ENCODE measurements at regions not wholly inside any gene's neighbourhood (a gene's known extent, or its start where the extent isn't known, plus 50 kb on each side); places are given as distances from the start of the nearest gene placed in this dataset.
"Not testable (repeated sequence)": the region's sequence is repeated elsewhere in the genome, so short reads cannot be mapped to it uniquely, and the experiment has no call there.

DNA sequence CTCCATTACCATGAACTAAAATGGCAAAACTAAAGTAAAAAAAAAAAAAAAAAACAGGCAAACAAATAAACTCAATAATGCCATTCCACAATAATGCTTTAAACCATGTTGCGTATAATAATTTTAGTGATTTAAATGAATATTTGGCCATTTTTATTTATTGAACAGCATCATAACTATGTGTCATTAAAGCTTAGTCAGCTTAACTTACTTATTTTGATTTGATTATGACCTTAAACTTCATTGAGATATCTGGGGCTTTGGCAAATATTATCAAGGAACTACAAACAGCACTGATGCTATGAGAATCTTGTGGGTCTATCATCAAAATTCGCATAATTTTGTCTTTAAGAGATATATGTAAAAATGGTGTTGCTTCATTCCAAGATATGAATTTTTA, 1610.3 kb upstream of the NUDT12 start:
- no peak for DNase-seq (ENCODE audit: low read depth)

DNA sequence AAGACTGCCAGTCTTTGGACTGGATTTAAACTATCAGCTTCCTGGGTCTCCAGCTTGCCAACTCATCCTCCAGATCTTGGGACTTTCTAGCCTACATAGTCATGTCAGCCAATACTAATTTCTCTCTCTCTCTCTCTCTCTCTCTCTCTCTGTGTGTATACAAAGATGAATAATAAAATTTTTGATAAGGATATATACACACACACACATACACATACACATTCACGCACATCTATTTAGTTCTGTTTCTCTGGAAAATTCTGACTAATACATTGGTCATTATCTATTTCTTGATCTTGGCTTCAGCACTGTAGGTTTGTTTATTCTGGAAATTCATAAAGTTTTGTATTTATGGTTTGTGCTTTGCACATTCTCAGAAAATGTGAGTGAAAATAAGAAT, 1606.2 kb upstream of the NUDT12 start:
- DNase-seq (ENCODE audit: low read depth), result peak; percentile 1

DNA sequence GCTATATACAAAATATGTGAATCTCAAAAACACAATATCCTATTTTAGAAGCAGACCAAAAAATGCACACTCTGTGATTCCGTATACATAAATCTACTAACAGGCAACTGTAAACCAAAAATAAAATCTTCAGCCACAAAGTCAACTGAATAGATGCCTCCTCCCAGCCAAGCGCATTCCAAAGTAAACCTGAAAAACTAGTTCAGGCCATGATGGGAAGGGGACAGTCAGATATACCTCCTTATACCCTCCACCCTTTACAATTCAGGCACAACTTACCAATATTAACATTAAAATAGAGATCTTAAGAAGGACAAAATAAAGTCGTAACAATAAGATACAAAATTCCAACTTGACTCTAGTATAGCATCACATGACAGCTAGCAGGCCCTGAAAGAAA, 1604.5 kb upstream of the NUDT12 start:
- no peak for DNase-seq (ENCODE audit: low read depth)

DNA sequence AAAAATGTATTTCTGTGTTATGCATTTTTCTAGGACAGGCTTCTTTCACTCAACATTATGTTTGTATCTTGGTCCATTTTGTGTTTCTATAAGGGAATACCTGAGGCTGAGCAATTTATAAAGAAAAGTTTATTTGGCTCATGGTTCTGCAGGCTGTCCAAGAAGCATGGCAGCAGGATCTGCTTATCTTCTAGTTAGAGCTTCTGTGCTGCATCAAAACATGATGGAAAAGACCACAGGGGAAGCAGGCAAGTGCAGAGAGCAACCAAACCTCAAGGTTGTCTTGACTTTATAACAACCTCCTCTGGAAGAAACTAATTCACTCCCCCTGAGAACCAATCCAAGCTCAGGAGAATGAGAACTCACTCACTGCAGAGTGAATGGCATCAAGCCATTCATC, 1601.0 kb upstream of the NUDT12 start:
- no peak for DNase-seq (ENCODE audit: low read depth)

DNA sequence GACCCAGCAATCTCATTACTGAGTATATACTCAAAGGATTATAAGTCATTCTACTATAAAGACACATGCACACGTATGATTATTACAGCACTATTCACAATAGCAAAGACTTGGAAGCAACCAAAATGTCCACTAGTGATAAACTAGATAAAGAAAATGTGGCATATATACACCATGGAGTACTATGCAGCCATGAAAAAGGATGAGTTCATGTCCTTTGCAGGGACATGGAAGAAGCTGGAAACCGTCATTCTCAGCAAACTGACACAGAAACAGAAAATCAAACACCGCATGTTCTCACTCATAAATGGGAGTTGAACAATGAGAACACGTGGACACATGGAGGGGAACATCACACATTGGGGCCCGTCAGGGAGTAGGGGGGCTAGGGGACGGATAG, 1600.0 kb upstream of the NUDT12 start:
- not testable (repeated sequence) for DNase-seq (ENCODE audit: low read depth)

DNA sequence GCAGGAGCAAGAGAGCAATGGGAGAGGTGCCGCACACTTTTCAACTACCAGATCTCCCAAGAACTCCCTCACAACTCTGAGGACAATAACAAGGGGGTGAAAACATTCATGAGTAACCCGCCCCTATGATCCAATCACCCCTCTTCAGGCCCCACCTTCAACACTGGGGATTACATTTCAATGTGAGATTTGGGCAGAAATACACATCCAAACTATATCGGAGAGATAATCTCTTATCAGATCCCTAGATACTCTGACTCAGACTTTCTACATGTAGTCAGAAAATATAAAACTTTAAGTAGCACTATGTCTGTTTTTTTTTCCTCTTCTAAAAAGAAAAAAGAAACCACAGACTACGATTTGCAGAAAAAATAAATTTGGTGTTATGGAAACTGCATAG, 1595.9 kb upstream of the NUDT12 start:
- DNase-seq (ENCODE audit: low read depth), result no peak

DNA sequence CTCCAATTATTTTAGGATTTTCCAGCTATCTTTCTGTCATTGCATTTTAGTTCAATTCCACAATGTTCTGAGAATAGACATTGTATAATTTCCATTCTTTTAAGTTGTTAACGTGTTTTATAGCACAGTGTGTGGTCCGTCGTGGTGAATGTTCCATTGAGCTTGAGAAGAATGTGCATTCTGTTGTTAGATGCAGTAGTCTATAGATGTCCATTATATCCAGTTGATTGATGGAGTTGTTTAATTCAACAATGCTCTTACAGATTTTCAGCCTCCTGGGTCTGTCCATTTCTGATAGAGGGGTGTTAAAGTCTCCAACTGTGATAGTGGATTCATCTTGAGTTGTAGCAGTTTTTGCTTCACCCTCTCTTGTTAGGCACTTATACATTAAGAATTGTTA, 1587.7 kb upstream of the NUDT12 start:
- DNase-seq (ENCODE audit: low read depth), result no peak

DNA sequence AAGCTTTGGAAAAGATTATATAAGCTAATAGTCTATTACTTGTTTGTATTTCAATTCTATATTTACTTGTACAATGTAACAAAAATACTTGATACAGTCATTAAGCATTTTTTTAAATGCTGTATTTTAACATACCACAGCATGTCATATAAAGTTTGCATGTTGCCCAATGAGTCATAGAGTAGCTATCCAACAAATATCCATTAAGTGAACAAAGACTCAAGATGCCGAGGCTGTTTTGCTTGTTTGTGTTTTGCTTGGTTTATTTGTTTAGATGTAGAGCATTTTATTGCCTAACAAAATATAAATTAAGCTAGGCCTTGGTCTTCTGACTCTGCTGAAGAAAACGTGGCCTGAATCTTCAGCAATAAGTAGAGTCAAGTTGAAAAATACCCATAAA, 1584.3 kb upstream of the NUDT12 start:
- DNase-seq (ENCODE audit: low read depth), result no peak

DNA sequence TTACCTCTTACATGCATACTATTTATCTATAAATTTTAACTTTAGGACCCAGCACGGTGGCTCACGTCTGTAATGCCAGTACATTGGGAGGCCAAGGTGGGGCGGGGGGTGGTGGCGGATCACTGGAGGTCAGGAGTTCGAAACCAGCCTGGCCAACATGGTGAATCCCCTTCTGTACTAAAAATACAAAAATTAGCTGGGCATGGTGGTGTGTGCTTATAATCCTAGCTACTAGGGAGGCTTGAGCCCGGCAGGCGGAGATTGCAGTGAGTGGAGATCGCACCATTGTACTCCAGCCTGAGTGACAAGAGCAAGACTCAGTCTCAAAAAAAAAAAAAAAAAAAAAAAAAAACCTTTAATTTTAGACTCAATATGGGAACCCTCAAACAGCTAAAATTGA, 1582.6 kb upstream of the NUDT12 start:
- DNase-seq (ENCODE audit: low read depth), result no peak

DNA sequence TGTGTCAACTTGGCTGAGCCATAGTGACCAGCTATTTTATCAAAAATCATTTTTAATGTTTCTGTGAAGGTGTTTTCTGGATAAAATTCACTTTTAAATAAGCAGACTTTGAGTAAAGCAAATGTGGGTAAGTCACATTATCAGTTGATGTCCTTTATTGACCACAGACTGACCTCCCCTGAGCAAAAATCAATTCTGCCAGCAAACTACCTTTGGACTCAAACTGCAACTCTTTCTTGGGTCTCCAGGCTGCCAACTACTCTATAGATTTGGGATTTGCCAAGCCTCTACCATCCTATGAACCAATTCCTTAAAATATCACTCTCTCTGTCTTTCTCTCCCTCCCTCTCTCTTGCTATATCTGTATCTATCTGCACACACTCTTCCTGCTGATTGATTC, 1571.7 kb upstream of the NUDT12 start:
- DNase-seq (ENCODE audit: low read depth), result no peak

DNA sequence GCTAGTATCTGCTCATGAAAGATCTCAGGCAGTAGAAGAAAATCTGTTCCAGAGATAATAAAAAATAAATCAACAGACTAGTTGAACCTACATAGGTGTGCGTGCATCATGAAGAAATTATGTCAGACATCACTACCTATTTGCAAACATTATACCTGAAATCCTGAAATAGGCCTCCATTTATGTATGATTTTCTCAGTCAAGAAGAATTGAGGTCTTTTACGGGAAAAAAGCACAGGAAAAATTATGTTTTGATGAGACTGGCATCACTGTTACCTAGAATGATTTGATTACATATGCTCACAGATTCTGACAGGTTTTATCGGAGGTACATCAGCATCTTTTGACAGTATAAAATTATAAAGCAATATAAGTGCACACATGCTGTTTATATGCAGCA, 1570.5 kb upstream of the NUDT12 start:
- no peak for DNase-seq (ENCODE audit: low read depth)

DNA sequence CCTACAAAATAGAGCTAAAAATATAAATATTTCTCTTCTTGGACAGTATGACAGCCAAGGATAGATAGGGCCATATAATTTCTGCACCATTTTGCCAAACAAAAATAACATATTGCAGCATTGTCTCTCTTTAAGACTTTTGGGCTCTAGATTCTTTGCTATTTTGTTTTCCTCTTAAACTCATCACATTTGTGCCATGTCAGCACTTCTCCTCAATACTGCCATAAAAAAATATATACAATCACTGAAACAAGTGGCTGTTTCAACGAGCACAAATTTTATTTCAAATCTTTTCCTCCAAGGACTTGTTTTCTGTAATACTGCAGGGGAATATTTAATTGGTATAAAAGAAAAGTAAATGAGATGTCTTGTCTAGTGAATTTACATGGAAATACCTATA, 1570.0 kb upstream of the NUDT12 start:
- no peak for DNase-seq (ENCODE audit: low read depth)

DNA sequence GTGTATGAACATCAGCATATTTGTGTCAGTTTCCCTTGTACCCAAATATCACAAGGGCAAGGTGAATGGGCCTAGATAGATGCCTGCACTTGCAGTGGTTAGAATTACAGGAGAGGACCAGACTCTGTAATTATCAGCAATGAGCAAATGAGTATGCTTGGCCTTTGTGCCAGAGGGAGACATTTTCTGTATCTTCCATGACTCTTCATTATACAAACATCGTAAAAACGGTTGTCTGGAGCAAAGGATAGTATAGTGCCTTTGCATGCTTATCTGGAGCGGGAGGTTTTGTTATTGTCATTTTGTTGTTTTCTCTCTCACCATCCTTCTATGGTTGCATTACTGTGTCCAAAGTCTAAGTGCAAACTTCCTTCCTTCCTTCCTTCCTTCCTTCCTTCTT, 1568.5 kb upstream of the NUDT12 start:
- no peak for DNase-seq (ENCODE audit: low read depth)

DNA sequence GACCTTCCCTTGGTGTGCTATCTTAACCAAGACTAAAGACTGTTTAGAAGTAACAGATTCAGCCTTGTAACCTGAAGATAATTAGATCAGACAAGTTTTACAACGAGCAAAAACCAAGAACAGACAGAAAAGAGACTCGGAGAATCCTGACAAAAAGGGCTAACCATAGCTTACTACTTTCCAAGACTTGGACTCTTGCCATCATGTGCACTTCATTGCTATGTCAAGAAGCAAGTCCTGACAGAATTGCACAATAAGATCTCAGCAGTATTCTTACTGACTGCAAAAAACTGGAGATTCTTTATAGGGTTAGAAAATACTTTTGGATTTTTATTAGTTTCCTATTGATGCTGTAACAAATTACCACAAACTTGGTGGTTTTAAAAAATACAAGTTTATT, 1539.0 kb upstream of the NUDT12 start:
- DNase-seq (ENCODE audit: low read depth), result peak; percentile 11

DNA sequence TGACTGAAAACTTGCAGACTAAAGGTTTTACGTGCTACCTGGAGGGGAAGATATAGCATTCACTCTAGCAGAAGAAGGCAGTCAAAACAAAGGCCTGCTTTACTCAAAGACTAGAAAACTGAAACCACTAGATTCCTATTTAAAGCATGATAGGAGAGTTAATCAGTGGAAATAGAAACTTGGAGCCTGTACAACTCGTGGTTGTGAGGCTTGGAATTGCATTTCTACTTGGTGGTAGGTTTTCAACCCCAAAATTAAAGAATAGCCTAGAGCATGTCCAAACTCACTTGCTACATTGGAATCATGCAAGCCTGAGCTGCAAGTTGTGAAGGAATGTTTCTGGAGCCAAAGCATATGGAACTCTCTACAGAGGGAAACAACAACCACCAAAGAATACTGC, 1526.4 kb upstream of the NUDT12 start:
- no peak for DNase-seq (ENCODE audit: low read depth)

DNA sequence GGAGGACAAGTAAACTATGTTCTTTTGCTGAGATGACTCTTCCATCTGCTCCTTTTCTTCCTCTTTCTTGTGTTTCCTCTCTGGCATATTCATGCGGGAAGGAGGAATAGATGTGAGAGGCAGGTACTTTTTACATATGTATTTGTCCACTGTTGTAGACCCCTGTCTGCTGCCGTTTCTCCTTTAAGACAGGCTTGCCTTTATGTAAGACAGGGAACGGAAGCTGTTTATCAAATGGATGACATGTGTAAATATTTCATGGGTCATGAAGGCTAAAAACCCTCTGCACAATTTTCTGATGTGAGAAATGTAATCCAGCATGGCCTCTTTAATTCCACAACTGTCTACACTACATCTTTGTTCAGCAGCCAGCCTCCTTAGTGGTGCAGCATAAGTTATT, 1525.5 kb upstream of the NUDT12 start:
- DNase-seq (ENCODE audit: low read depth), result no peak

DNA sequence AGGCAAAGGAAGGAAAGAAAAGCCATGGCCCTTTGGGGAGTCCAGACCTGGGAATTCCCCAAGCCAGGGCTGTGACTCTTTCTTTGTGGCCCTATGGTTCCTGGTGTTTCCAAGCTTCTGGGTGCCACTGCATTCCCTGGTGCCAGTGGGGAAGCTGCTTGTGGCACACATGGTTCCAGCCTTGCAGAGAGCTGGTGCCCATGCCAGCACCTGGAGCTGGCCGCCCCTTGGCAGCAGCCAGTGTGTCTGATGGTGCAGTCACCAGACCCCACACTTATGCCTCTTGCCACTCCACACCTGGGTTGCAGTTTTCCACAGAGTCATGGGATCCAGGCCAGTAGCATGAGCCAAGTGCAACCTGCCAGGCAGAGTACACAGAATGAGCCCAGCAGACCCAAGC, 1495.3 kb upstream of the NUDT12 start:
- DNase-seq (ENCODE audit: low read depth), result no peak

DNA sequence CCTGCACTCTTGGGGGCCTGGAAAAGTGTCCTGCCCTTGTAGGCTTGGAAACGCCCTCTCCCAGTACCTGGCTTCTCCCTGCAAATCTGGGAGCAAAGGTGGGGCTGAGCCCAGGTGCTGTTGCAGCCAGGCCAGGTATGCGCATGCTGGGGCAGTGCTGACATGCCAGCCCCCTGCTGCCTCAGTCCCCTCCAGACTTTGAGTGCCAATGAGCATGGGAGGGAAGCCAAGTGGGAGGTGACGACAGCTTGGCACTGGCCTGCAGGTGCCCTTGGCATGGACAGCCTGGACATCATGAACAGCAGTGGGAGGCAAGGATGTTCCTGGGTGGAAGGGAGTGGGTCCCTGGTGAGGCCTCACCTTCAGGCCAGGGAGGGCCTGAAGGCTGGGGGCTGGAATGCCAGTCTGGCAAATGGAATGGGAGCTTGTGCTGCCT, 1494.4 kb upstream of the NUDT12 start:
- no peak for DNase-seq (ENCODE audit: low read depth)

DNA sequence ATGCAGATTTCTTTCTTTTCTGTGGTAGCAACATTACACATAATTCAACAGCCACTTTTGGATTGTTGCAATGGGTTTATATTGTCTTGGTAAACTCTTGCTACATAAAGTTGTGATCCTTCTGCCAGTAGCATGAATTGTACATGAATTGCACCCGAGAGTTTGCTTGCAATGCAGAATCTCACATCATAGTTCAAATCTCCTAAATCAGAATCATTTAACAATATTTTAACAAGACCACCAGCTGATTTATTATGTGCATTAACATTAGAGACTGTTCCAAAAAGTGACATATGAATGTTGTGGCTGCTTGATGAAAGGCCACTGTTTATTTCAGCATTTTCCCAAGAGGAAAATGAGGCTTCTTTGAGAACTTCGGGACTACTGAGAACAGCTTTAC, 1491.8 kb upstream of the NUDT12 start:
- DNase-seq (ENCODE audit: low read depth), result no peak

DNA sequence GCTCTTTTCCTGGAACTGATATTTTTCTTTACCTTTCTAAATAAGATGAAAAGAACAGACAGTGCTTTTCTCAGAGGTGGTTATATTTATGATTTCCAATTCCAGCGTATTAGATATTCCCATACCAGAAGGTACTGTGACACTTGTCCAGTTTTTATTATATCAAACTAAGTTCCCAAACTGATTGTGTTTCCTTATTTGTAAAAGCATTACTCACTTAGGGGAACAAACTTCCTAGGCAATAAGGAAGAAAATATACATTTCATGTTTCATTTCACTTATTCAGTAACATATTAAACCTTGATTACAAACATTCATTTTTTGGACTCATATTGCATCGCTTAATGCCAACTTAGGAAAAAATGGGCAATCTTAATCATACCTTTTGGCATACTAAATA, 1480.0 kb upstream of the NUDT12 start:
- no peak for DNase-seq (ENCODE audit: low read depth)

DNA sequence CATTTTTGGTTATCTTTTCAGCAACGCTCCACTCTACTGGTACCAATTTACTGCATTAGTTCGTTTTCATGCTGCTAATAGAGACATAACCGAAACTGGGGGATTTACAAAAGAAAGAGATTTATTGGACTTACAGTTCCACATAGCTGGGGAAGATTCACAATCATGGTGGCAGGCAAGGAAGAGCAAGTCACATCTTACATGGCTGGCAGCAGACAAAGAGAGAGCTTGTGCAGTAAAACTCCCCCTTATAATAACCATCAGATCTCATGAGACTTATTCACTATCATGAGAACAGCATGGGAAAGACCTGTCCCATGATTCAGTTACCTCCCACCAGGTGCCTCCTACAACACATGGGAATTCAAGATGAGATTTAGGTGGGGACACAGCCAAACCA, 1474.2 kb upstream of the NUDT12 start:
- DNase-seq (ENCODE audit: low read depth), result not testable (repeated sequence)

DNA sequence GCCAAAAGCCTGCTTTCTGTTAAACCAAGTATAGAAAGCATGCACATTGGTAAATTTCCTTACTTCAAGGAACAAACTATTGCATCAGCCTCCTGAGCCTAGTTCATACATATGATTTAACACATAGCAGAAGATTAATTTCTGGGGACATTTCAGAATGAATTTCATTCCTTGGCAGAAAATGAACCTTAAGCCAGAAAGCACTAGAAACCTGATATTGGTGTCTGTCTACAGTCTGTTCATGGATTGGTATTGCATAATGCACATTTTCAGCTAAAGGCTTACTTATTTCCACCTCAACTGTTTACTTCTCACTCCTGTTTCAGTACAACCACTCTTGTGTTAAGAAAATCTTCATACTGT, 1471.8 kb upstream of the NUDT12 start:
- no peak for DNase-seq (ENCODE audit: low read depth)

DNA sequence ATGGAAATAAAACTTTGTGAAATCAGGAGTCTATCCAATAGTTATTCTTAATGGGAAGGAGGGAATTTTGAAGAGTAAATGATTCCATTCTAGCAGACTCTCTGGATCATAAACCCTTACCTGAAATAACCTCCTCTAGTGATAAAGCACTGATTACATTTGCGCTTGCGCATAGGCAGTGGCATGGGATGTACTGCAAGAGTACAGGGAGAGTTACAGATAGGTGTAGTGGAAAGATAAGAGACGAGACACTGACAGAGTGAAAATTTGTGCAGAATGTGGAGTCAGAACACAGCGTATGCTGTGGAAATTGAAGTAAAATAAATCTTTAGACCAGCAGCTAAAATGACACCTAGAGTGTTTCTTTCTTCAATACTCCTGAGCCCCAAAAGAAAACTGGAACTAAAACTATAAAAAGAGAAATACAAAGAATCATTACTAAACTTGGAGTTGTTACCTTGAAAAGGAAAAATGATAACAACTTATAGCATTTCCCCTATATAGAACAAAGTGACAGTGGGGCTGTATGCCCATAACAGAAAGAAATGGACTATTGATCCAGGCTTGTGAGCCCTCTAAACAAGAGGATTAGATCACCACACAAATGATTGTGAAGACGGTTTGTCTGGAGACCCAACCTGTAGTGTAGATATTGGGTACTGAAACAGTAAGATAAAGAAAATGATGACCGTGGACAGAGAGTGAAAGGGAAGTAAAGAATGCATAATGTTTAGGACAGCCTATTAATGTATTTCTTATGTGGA, 1471.2 kb upstream of the NUDT12 start:
- DNase-seq (ENCODE audit: low read depth), result no peak

DNA sequence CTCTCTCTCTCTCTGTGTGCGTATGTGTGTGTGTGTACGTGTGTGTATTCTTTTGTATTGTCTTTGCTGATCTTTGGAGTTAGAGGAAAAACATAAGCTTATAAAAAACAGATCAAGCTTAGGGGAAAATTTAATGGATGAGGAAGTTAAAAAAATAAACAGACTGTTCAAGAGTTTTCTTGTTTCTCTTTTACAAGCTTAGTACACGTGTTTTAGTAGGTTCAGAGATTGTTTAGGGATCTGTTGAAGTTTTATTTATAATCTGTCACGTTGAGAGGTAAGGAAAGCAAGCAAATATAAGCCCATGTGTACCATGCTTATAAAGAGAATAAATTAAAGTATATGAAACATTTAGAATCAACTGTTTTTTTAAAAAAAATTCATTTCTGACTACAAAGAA, 1470.3 kb upstream of the NUDT12 start:
- DNase-seq (ENCODE audit: low read depth), result no peak

DNA sequence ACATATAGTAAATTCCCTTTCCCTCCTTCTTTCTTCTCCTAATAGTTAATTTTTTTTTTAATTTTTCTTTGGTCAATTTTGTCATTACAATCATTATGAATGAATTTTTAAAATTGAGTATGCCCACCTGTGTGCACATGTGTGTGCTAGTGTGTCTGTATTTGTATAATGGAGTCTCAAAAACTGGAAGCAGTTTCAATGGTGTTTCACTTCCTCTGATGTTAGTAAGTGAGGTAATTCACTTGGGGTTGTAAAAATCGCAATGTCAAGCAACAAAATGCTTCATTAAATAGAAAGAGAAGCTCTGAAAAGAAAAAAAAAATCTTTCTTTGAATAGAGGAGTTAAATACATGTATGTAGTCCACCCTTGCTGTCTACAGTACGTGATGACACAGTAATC, 1467.6 kb upstream of the NUDT12 start:
- no peak for DNase-seq (ENCODE audit: low read depth)

All from stromal cell of bone marrow (primary cell).